HepG2 (cell line): ENCODE measurements at regions not wholly inside any gene's neighbourhood (a gene's known extent, or its start where the extent isn't known, plus 50 kb on each side); places are given as distances from the start of the nearest gene placed in this dataset.

Source experiments
- ARHGAP35 ChIP-seq: sonication (generic); formaldehyde crosslinking; IDR thresholded peaks from 2 replicates; pipeline ENCODE4 v1.9.0; 2022; ENCODE audit warnings: mild to moderate bottlenecking, inconsistent platforms, moderate library complexity, missing genetic modification reagents, borderline replicate concordance
- CCDC6 ChIP-seq: sonication (generic); formaldehyde crosslinking; IDR thresholded peaks from 2 replicates; pipeline ENCODE4 v1.8.1; 2022; ENCODE audit warnings: mild to moderate bottlenecking, missing genetic modification reagents, moderate library complexity
- FLYWCH1 ChIP-seq: sonication (generic); formaldehyde crosslinking; IDR thresholded peaks from 2 replicates; pipeline ENCODE4 v1.8.1; 2023; ENCODE audit warnings: mild to moderate bottlenecking, missing genetic modification reagents
- FUBP1 ChIP-seq: sonication (generic); formaldehyde crosslinking; IDR thresholded peaks from 2 replicates; pipeline ENCODE4 v1.5.1; 2020; ENCODE audit warnings: missing genetic modification reagents, mild to moderate bottlenecking, borderline replicate concordance
- GTF2F1 ChIP-seq: fragments of 150-350 bp; IDR thresholded peaks from 2 replicates; pipeline ENCODE4 v1.6.1; 2014; ENCODE audit warnings: low read length
- KLF6 ChIP-seq: IDR thresholded peaks from 2 replicates; pipeline ENCODE4 v1.8.0; 2016; ENCODE audit warnings: missing biosample characterization, missing genetic modification reagents
- MAFG ChIP-seq: sonication (generic); formaldehyde crosslinking; IDR thresholded peaks from 2 replicates; pipeline ENCODE4 v1.5.1; 2020; ENCODE audit warnings: mild to moderate bottlenecking, missing genetic modification reagents
- MTA1 ChIP-seq: sonication (generic); formaldehyde crosslinking; IDR thresholded peaks from 2 replicates; pipeline ENCODE4 v1.4.0; 2020; ENCODE audit warnings: missing genetic modification reagents, mild to moderate bottlenecking, borderline replicate concordance
- MYPOP ChIP-seq: sonication (generic); formaldehyde crosslinking; IDR thresholded peaks from 2 replicates; pipeline ENCODE4 v1.8.1; 2023; ENCODE audit warnings: mild to moderate bottlenecking, moderate library complexity, missing genetic modification reagents
- PRMT3 ChIP-seq: sonication (generic); formaldehyde crosslinking; IDR thresholded peaks from 2 replicates; pipeline ENCODE4 v1.8.1; 2022; ENCODE audit warnings: low read depth, mild to moderate bottlenecking, moderate library complexity, missing genetic modification reagents, borderline replicate concordance
- SIN3A ChIP-seq: IDR thresholded peaks from 2 replicates; pipeline ENCODE4 v1.6.1; 2011; ENCODE audit warnings: low read depth, mild to moderate bottlenecking, control low read depth, low read length, borderline replicate concordance
- SNAPC2 ChIP-seq: sonication (generic); formaldehyde crosslinking; IDR thresholded peaks from 2 replicates; pipeline ENCODE4 v1.8.1; 2022; ENCODE audit warnings: mild to moderate bottlenecking, missing genetic modification reagents
- SP2 ChIP-seq: sonication (generic); formaldehyde crosslinking; IDR thresholded peaks from 2 replicates; pipeline ENCODE4 v1.5.1; 2020; ENCODE audit warnings: mild to moderate bottlenecking, missing genetic modification reagents
- ZNF235 ChIP-seq: sonication (generic); formaldehyde crosslinking; IDR thresholded peaks from 2 replicates; pipeline ENCODE4 v1.8.1; 2023; ENCODE audit warnings: mild to moderate bottlenecking, missing genetic modification reagents, borderline replicate concordance
- ZNF367 ChIP-seq: sonication (generic); formaldehyde crosslinking; IDR thresholded peaks from 2 replicates; pipeline ENCODE4 v1.4.0; 2020; ENCODE audit warnings: missing genetic modification reagents, borderline replicate concordance
- ZNF557 ChIP-seq: sonication (generic); formaldehyde crosslinking; IDR thresholded peaks from 2 replicates; pipeline ENCODE4 v1.4.0; 2020; ENCODE audit warnings: missing genetic modification reagents
- ZNF564 ChIP-seq: sonication (generic); formaldehyde crosslinking; IDR thresholded peaks from 2 replicates; pipeline ENCODE4 v1.8.1; 2023; ENCODE audit warnings: mild to moderate bottlenecking, missing genetic modification reagents
- ZNF672 ChIP-seq: sonication (generic); formaldehyde crosslinking; IDR thresholded peaks from 2 replicates; pipeline ENCODE4 v1.8.1; 2022; ENCODE audit warnings: missing genetic modification reagents
- ZNF746 ChIP-seq: sonication (generic); formaldehyde crosslinking; IDR thresholded peaks from 2 replicates; pipeline ENCODE4 v1.8.0; 2022; ENCODE audit warnings: mild to moderate bottlenecking, missing genetic modification reagents
- ZNF75D ChIP-seq: sonication (generic); formaldehyde crosslinking; IDR thresholded peaks from 2 replicates; pipeline ENCODE4 v1.8.1; 2023; ENCODE audit warnings: missing genetic modification reagents, mild to moderate bottlenecking, borderline replicate concordance
- TF ChIP-seq, protein P1 (sequence below): sonication (generic); formaldehyde crosslinking; IDR thresholded peaks from 2 replicates; pipeline ENCODE4 v1.4.0; 2020; ENCODE audit warnings: missing genetic modification reagents
- TF ChIP-seq, protein P2 (sequence below): sonication (generic); formaldehyde crosslinking; IDR thresholded peaks from 2 replicates; pipeline ENCODE4 v1.4.0; 2020; ENCODE audit warnings: missing genetic modification reagents
- TF ChIP-seq, protein P3 (sequence below): sonication (generic); formaldehyde crosslinking; IDR thresholded peaks from 2 replicates; pipeline ENCODE4 v1.8.0; 2022; ENCODE audit warnings: missing genetic modification reagents, mild to moderate bottlenecking, inconsistent platforms, borderline replicate concordance

DNA sequence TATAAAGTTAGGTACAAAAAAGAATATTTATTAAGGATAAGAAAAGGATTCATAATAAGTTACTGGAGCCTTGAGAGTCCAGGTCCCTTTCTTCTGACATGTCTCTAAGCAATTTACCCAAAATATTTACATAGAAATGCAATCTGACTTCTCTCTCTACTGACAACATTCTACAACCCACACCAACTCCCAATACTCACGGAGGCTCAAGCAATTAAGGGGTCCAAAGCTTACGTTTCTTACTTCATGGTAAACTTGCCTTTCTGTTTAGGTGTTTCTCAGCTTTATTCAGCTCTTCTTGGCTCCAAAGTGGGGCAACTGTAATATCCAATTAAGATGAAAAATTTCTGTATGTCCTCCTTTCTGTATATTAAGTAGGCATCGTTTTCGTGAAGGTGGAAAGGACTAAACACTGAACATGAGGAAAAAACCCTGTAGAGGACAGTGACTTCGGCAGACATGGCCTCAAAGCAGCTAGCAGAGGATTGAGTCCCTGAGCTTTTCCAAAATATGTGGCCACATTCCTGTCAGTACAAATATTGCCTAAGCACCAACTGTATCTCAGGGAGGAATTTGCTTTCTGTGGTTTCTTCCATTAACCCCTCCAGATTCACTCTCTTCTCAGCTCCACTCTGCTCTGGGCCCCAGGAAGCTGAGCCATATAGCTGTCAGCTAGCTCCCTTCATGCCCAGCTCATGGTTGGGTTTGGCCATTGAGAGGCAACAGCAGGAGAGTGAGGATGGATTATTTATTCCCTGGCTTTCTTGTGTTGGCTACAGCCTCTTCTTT, 67.9 kb upstream of the GLS start (continued):
- no peak for TF ChIP-seq ZNF75D (CRISPR knock-in tag)
- TF ChIP-seq MYPOP (CRISPR knock-in tag): no peak
- TF ChIP-seq MTA1 (CRISPR knock-in tag): no peak
- TF ChIP-seq SP2 (CRISPR knock-in tag): no peak
- no peak for TF ChIP-seq PRMT3 (CRISPR knock-in tag)
- TF ChIP-seq SIN3A: 0 out of 2 replicates have a peak, but pooled peaks have one; percentile 3
- TF ChIP-seq ARHGAP35: no peak
- TF ChIP-seq SNAPC2: peak; percentile 75; the same call in 1 of the 2 replicates
- TF ChIP-seq FLYWCH1 (CRISPR knock-in tag): no peak
- TF ChIP-seq KLF6 (CRISPR knock-in tag): 0 out of 2 replicates have a peak, but pooled peaks have one; percentile 27
- TF ChIP-seq, protein P1, sequence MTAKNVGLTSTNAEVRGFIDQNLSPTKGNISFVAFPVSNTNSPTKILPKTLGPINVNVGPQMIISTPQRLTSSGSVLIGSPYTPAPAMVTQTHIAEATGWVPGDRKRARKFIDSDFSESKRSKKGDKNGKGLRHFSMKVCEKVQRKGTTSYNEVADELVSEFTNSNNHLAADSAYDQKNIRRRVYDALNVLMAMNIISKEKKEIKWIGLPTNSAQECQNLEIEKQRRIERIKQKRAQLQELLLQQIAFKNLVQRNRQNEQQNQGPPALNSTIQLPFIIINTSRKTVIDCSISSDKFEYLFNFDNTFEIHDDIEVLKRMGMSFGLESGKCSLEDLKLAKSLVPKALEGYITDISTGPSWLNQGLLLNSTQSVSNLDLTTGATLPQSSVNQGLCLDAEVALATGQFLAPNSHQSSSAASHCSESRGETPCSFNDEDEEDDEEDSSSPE (CRISPR knock-in tag): no peak; the same call in 1 of the 2 replicates
- TF ChIP-seq, protein P2, sequence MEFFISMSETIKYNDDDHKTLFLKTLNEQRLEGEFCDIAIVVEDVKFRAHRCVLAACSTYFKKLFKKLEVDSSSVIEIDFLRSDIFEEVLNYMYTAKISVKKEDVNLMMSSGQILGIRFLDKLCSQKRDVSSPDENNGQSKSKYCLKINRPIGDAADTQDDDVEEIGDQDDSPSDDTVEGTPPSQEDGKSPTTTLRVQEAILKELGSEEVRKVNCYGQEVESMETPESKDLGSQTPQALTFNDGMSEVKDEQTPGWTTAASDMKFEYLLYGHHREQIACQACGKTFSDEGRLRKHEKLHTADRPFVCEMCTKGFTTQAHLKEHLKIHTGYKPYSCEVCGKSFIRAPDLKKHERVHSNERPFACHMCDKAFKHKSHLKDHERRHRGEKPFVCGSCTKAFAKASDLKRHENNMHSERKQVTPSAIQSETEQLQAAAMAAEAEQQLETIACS: no peak
- TF ChIP-seq CCDC6: no peak
- TF ChIP-seq ZNF672 (CRISPR knock-in tag): no peak
- TF ChIP-seq GTF2F1: no peak
- no peak for TF ChIP-seq ZNF367 (CRISPR knock-in tag)
- no peak for TF ChIP-seq ZNF235
- TF ChIP-seq ZNF557 (CRISPR knock-in tag): no peak
- no peak for TF ChIP-seq MAFG (CRISPR knock-in tag)
- TF ChIP-seq FUBP1 (CRISPR knock-in tag): no peak
- TF ChIP-seq ZNF746: peak; percentile 37; the same call in 1 of the 2 replicates
- TF ChIP-seq, protein P3, sequence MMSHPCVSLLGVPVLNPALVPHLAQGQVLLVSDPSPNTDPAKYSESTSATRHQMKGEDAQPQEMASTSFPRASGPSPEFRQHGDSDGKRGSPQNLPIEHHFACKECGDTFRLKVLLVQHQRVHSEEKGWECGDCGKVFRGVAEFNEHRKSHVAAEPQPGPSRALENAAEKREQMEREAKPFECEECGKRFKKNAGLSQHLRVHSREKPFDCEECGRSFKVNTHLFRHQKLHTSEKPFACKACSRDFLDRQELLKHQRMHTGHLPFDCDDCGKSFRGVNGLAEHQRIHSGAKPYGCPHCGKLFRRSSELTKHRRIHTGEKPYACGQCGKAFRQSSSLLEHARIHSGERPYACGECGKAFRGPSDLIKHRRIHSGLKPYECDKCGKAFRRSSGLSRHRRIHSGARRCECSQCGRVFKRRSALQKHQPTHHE (CRISPR knock-in tag): no peak
- TF ChIP-seq ZNF564 (CRISPR knock-in tag): no peak
